D341Med (cell line): ENCODE measurements at regions not wholly inside any gene's neighbourhood (a gene's known extent, or its start where the extent isn't known, plus 50 kb on each side); places are given as distances from the start of the nearest gene placed in this dataset.
"Not testable (repeated sequence)": the region's sequence is repeated elsewhere in the genome, so short reads cannot be mapped to it uniquely, and the experiment has no call there.

Source experiments
- DNase-seq: peaks from one replicate; pipeline ENCODE4 v3.0.0; 2012; ENCODE audit warnings: low spot score

- no peak for DNase-seq
These were observed 672.4 kb upstream of the TMPRSS15 start for GRCh38 chr21:19076031-19076430.

DNA sequence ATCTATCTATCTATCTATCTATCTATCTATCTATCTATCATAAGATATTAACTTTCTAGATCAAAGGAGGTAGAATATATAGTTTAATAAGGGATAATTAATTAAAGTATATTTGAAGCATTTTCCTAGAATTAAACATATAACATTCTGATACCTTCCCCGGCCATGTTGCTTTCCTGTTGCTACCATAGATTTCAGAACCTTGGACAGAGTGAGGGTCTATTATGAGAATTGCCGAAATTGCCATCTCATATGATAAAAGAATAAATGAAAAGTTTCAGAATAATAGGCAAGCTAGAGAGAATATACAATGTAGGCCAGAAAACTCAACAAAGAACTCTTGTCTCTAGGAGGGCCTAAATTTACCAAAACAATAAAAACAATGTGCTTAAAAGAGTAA is 706.1 kb upstream of the TMPRSS15 start:
- DNase-seq: no peak

GRCh38 chr21:19119259-19119658 is 715.7 kb upstream of the TMPRSS15 start:
- not testable (repeated sequence) for DNase-seq

GRCh38 chr21:19120591-19120990 is 717.0 kb upstream of the TMPRSS15 start:
- DNase-seq: no peak

GRCh38 chr21:19122356-19122755 is 718.8 kb upstream of the TMPRSS15 start:
- DNase-seq: peak; percentile 14

DNA sequence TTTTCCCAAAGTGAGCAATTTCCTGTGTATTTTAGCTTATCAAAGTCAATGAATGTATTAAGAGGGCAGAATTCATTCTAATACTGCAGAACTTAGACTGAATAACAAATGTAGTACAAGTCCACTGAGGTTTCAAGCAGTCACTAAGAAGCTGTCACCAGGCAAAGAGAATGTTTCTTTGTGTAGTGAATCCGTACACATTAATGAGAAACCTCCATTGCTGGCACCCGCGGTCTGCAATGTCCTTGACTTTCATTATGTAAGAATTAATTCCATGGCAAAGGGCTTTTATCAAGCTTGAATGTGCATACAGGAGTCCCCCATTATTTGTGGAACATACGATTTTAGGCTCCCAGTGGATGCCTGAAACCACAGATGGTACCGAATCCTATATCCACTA is 719.5 kb upstream of the TMPRSS15 start:
- DNase-seq: no peak

DNA sequence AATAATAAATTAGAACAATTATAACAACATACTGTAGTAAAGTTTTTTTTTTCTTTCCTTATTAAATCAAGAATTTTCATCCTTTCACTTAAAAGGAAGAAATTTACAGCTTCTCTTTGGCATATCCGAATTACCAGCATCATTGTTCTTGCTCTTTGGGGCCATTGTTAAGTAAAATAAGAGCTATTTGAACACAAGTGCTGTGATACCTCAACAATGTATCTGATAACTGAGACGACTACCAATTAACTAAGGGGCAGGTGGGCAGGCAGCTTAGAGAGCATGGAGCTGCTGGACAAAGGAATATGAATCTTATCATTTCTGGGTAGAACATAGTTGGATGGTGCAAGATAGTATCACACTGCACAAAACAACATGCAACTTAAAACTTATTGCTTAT is 719.9 kb upstream of the TMPRSS15 start:
- DNase-seq: no peak

GRCh38 chr21:19124691-19125090 is 721.1 kb upstream of the TMPRSS15 start:
- DNase-seq: no peak

- DNase-seq: no peak
These were observed 726.9 kb upstream of the TMPRSS15 start for GRCh38 chr21:19130379-19131028.

- no peak for DNase-seq
These were observed 737.9 kb upstream of the TMPRSS15 start for GRCh38 chr21:19141511-19141910.

- no peak for DNase-seq
These were observed 742.2 kb upstream of the TMPRSS15 start for GRCh38 chr21:19145682-19146293.

GRCh38 chr21:19148056-19148455 is 744.5 kb upstream of the TMPRSS15 start:
- DNase-seq: no peak

DNA sequence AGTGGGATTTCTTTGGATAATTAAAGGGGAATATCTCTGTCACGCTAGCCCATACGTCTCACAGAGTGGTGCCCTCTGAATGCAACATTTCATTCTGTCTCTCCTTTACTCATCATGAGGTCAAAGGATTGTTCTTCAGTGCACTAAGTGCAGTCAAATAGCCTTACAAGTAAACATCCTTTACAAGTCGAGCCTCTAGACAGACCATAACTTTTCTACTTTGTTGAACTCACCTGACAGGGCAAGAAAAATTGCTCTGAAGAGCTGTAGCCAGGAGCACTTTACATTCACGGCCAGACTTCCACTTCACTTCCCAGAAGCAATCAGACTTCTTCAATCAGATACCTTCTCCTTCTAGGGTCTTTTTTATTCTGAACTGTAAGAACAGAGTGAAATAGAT is 768.0 kb upstream of the TMPRSS15 start:
- no peak for DNase-seq

DNA sequence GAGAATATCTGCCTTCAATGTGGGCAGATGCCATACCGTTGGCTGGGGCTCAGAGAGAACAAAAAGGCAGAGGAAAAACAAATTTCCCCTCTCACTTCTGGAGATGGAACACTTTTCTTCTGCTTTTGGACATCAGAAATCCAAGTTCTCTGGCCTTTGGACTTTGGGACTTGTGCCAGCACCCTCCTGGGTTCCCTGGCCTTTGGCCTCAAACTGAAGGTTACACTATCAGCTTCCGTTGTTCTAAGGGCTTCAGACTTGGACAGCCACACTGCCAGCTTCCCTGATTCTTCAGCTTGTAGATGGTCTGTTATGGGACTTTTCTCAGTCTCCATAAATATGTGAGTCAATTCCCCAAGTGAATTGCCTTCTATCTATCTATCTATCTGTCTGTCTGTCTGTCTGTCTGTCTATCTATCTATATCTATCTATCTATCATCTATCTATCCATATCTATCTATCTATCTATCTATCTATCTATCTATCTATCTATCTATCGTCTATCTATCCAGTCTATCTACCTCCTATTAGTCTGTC is 778.1 kb upstream of the TMPRSS15 start:
- DNase-seq: no peak

DNA sequence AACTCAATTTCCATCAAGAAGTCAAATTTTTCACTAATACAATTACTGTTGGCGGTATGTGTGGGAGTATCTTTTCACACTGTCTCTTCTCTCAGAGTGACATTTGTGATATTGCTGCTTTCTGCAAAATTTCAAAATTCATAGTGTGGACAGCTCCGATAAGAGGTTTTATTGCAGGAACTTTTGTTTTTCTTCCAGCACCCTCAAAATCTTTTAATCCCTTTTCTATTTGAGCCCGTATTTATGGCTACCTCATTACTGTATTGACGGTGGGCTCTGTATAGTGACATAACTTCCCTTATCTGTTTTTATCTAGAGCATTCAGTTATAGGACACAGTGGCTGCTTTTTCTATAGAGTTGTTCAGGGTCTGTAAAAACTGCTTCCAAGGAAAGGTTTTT is 794.4 kb upstream of the TMPRSS15 start:
- no peak for DNase-seq

DNA sequence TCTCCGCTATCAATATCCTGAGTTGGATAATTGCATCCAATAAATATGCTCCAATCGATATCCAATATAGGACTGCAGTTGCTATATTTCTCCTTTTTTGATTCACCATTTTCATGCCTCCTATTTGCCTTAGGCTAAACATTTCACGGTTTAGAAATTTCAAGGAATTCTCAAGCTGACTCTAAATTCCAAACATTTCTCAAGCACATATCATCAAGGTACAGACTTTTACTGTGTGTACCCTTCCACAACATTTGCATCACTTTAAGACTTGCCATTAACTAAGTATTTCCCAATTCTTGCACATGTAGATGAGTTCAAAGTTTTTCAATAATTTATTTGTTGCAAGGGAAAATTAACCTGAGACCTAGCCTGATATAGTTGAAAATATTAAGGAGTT is 795.2 kb upstream of the TMPRSS15 start:
- DNase-seq: no peak

GRCh38 chr21:19218163-19218562 is 814.6 kb upstream of the TMPRSS15 start:
- DNase-seq: no peak

GRCh38 chr21:19224090-19224489 is 820.5 kb upstream of the TMPRSS15 start:
- no peak for DNase-seq

DNA sequence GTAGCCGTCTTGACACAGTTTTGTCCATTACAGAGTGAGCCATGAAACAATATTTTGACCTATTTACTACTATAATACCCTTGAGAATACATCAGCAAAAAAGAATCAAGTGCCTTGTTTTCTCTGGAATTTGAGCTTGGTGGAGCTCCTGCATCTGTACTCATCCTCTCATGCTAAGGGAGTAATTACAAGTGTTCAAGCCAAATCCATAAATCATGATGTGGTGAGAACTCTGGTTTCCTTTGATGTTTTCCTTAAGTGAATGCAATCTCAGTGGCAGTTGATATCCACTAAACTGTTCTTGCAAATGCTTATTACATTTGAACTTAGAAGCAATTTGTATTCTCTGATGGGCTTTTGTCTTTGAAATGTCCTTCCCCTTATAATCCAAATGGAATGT is 824.6 kb upstream of the TMPRSS15 start:
- DNase-seq: no peak

- DNase-seq: not testable (repeated sequence)
These were observed 830.3 kb upstream of the TMPRSS15 start for GRCh38 chr21:19233841-19234240.

GRCh38 chr21:19236209-19236608 is 832.6 kb upstream of the TMPRSS15 start:
- DNase-seq: no peak

DNA sequence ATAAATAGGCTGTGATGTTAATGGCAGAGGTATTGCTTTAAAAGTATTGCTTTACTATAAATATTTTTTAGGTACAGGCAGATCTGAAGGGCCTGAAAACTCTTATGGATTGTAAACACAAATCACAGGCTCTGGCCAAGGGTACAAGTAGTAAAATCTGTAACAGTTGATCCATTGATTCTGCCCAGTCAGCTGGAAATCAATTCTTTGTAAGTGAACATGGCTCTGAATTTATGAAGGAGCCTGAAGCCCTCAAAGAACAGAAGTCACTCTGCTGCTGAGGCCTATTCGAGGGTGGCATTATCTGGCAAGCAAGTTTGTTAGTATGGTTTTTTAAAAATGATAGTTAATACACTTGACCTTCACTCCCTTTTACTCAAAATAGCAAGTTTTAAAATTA is 834.0 kb upstream of the TMPRSS15 start:
- no peak for DNase-seq

DNA sequence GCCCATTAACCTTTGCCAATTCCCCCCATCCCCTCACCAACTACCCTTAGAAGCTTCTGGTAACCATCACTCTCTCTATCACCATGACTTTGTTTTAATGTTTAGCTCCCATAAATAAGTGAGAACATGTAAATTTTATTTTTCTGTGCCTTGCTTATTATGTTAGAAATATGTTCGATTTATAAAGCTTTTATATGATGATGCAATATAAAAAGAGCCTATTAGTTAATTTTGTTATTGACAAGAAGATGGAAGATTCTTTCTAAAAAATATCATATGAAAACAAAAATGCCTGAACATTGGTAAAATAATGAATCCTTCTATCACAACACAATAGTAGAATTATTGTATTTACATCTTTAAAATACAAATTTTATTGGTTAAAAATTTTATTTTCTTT is 836.1 kb upstream of the TMPRSS15 start:
- no peak for DNase-seq
